GM18907 (cell line): ENCODE measurements at regions not wholly inside any gene's neighbourhood (a gene's known extent, or its start where the extent isn't known, plus 50 kb on each side); places are given as distances from the start of the nearest gene placed in this dataset.

Source experiments
- ATAC-seq: cut with Tn5 transposase; IDR thresholded peaks from one replicate; pipeline ENCODE4 v1.9.1; 2021; ENCODE audit warnings: mild to moderate bottlenecking, moderate library complexity; ENCODE audit not compliant: unreplicated experiment

GRCh38 chr13:25044071-25044470 is 51.9 kb upstream of the PABPC3 start:
- ATAC-seq, result no peak
